Urothelium cell line (cell line): ENCODE measurements at regions not wholly inside any gene's neighbourhood (a gene's known extent, or its start where the extent isn't known, plus 50 kb on each side); places are given as distances from the start of the nearest gene placed in this dataset.
A peak's percentile ranks its signal among the peaks of the same experiment; 100 is the strongest.
"Not testable (repeated sequence)": the region's sequence is repeated elsewhere in the genome, so short reads cannot be mapped to it uniquely, and the experiment has no call there.

Experiments
- DNase-seq: peaks from one replicate; pipeline ENCODE4 v3.0.0; 2011; ENCODE audit warnings: low spot score, mixed read lengths
- FAIRE-seq: peaks from 2 replicates; lab custom pipeline; 2011; peaks lifted over from hg19 to GRCh38; lab: Jason Lieb, UNC

GRCh38 chr12:62014330-62014729, 245.9 kb upstream of the USP15 start:
- FAIRE-seq (no peak), DNase-seq (no peak)

GRCh38 chr12:62016021-62016420, 244.2 kb upstream of the USP15 start:
- FAIRE-seq (no peak), DNase-seq (no peak)

- no peak for DNase-seq
- no peak for FAIRE-seq
Observed at GRCh38 chr12:62021808-62022207, 238.4 kb upstream of the USP15 start.

- FAIRE-seq: no peak
Observed at GRCh38 chr12:62028536-62028935, 231.7 kb upstream of the USP15 start.

GRCh38 chr12:62032870-62033269, 227.3 kb upstream of the USP15 start:
- FAIRE-seq: no peak
- peak; percentile 41 for DNase-seq

More at GRCh38 chr12:62028536-62028935, 231.7 kb upstream of the USP15 start:
- DNase-seq: no peak

- DNase-seq (no peak), FAIRE-seq (no peak)
Observed at GRCh38 chr12:62044450-62045135, 215.6 kb upstream of the USP15 start.

- DNase-seq (no peak), FAIRE-seq (no peak)
Observed at GRCh38 chr12:62045211-62045610, 215.0 kb upstream of the USP15 start.

- DNase-seq (no peak), FAIRE-seq (no peak)
Observed at GRCh38 chr12:62050785-62051184, 209.4 kb upstream of the USP15 start.

GRCh38 chr12:62069976-62070375, 190.2 kb upstream of the USP15 start:
- no peak for DNase-seq
- FAIRE-seq: no peak

- not testable (repeated sequence) for FAIRE-seq, DNase-seq
Observed at GRCh38 chr12:62073236-62073635, 187.0 kb upstream of the USP15 start.

- FAIRE-seq: no peak
Observed at GRCh38 chr12:62075870-62076269, 184.3 kb upstream of the USP15 start.

GRCh38 chr12:62078020-62078419, 182.2 kb upstream of the USP15 start:
- DNase-seq: no peak
- no peak for FAIRE-seq

More at GRCh38 chr12:62075870-62076269, 184.3 kb upstream of the USP15 start:
- no peak for DNase-seq

GRCh38 chr12:62082448-62082847, 177.8 kb upstream of the USP15 start:
- FAIRE-seq (no peak), DNase-seq (no peak)

- no peak for DNase-seq
- FAIRE-seq: no peak
Observed at GRCh38 chr12:62098132-62098531, 162.1 kb upstream of the USP15 start.

GRCh38 chr12:62103748-62104147, 156.5 kb upstream of the USP15 start:
- FAIRE-seq: no peak

GRCh38 chr12:62106547-62107185, 153.5 kb upstream of the USP15 start:
- DNase-seq (no peak), FAIRE-seq (no peak)

More at GRCh38 chr12:62103748-62104147, 156.5 kb upstream of the USP15 start:
- DNase-seq: peak; percentile 17

GRCh38 chr12:62113366-62114011, 146.7 kb upstream of the USP15 start:
- DNase-seq (no peak), FAIRE-seq (peak; percentile 5)

GRCh38 chr12:62116986-62117385, 143.2 kb upstream of the USP15 start:
- no peak for FAIRE-seq
- DNase-seq: no peak

- DNase-seq (peak; percentile 52), FAIRE-seq (peak; percentile 91)
Observed at GRCh38 chr12:62123721-62124203, 136.4 kb upstream of the USP15 start.

GRCh38 chr12:62127516-62127915, 132.7 kb upstream of the USP15 start:
- FAIRE-seq (no peak), DNase-seq (no peak)

GRCh38 chr12:62128175-62128975, 131.8 kb upstream of the USP15 start:
- FAIRE-seq (no peak), DNase-seq (no peak)
